Endodermal cell (in vitro differentiated cells): ENCODE measurements at regions not wholly inside any gene's neighbourhood (a gene's known extent, or its start where the extent isn't known, plus 50 kb on each side); places are given as distances from the start of the nearest gene placed in this dataset.

Source experiments
- DNase-seq: peaks from one replicate; pipeline ENCODE4 v3.0.0-alpha.2; 2017
- H3K27ac ChIP-seq: 2 replicates; pipeline ENCODE4 v1.5.1; 2013; ENCODE audit warnings: mild to moderate bottlenecking, low read depth, low read length, moderate library complexity
- H3K27me3 ChIP-seq: 2 replicates; pipeline ENCODE4 v1.6.1; 2013; ENCODE audit warnings: mild to moderate bottlenecking, low read length, moderate library complexity; ENCODE audit not compliant: insufficient read depth, control insufficient read depth, poor library complexity, severe bottlenecking
- H3K36me3 ChIP-seq: 2 replicates; pipeline ENCODE4 v1.7.0; 2013; ENCODE audit warnings: mild to moderate bottlenecking, low read length, moderate library complexity; ENCODE audit not compliant: control insufficient read depth, insufficient read depth
- H3K4me1 ChIP-seq: one replicate; pipeline ENCODE4 v1.7.0; 2013; ENCODE audit warnings: low read length; ENCODE audit not compliant: control insufficient read depth, insufficient read depth
- H3K4me3 ChIP-seq: 2 replicates; pipeline ENCODE4 v1.5.1; 2013; ENCODE audit warnings: mild to moderate bottlenecking, low read length, moderate library complexity
- H3K9ac ChIP-seq: 2 replicates; pipeline ENCODE4 v1.6.1; 2013; ENCODE audit warnings: mild to moderate bottlenecking, low read length, moderate library complexity; ENCODE audit not compliant: poor library complexity, severe bottlenecking; ENCODE audit errors: extremely low read depth
- H3K9me3 ChIP-seq: 2 replicates; pipeline ENCODE4 v1.6.1; 2013; ENCODE audit warnings: mild to moderate bottlenecking, low read length, moderate library complexity; ENCODE audit not compliant: control insufficient read depth
- H3K27ac Mint-ChIP-seq: 2 replicates; pipeline ENCODE4 v1.8.0; 2020; ENCODE audit warnings: mixed read lengths
- H3K27me3 Mint-ChIP-seq: 2 replicates; pipeline ENCODE4 v1.8.0; 2021; ENCODE audit warnings: mild to moderate bottlenecking, mixed read lengths; ENCODE audit not compliant: insufficient read depth
- H3K36me3 Mint-ChIP-seq: 2 replicates; pipeline ENCODE4 v1.8.0; 2020; ENCODE audit warnings: low read depth, mixed read lengths
- H3K4me1 Mint-ChIP-seq: 2 replicates; pipeline ENCODE4 v1.8.0; 2020; ENCODE audit warnings: mixed read lengths
- H3K4me3 Mint-ChIP-seq: 2 replicates; pipeline ENCODE4 v1.8.0; 2020; ENCODE audit warnings: mild to moderate bottlenecking, moderate library complexity, mixed read lengths
- H3K9me3 Mint-ChIP-seq: 2 replicates; pipeline ENCODE4 v1.8.0; 2020; ENCODE audit warnings: mild to moderate bottlenecking, mixed read lengths
- CTCF ChIP-seq: fragments of 200-600 bp; sonication (generic); conservative IDR thresholded peaks from 2 replicates; pipeline ENCODE4 v1.5.0; 2021; ENCODE audit warnings: antibody characterized with exemption, mild to moderate bottlenecking
- WGBS, 2 experiments: methylation state at CpG; one replicate each; pipeline versions ENCODE4 v1.1.5 to v1.1.7; 2013; ENCODE audit warnings: missing lambda C conversion rate in 2 of 2, mixed read lengths in 1 of 2; ENCODE audit not compliant: insufficient coverage in 1 of 2, insufficient read length in 1 of 2; 5-methylcytosine and 5-hydroxymethylcytosine counted together

GRCh38 chr6:80482056-80482455, 375.6 kb downstream of the BCKDHB start:
- no peaks in the 10 kb centered on the region for H3K9me3 ChIP-seq
- WGBS, 2 experiments = 92 to 100% methylated on average over 1 to 3 of the region's 3 CpGs

GRCh38 chr6:80480421-80481157, 374.1 kb downstream of the BCKDHB start:
- no peaks in the 10 kb centered on the region for H3K27me3 Mint-ChIP-seq
- H3K27ac Mint-ChIP-seq = no peak overlapping the region
- Histone ChIP-seq H3K27me3 (no peaks in the 10 kb centered on the region), H3K4me1 (no peaks in the 10 kb centered on the region), H3K36me3 (no peaks in the 10 kb centered on the region), H3K4me3 (no peak overlapping the region), H3K9me3 (no peaks in the 10 kb centered on the region), H3K9ac (no peak overlapping the region), H3K27ac (no peak overlapping the region)
- no peak for TF ChIP-seq CTCF
- DNase-seq = no peak
- H3K9me3 Mint-ChIP-seq = peaks cover 3% of the 10 kb centered on the region
- no peaks in the 10 kb centered on the region for H3K36me3 Mint-ChIP-seq
- peaks cover 12% of the 10 kb centered on the region for H3K4me1 Mint-ChIP-seq
- no peak overlapping the region for H3K4me3 Mint-ChIP-seq

More at GRCh38 chr6:80482056-80482455, 375.6 kb downstream of the BCKDHB start:
- Histone ChIP-seq H3K27me3 (no peaks in the 10 kb centered on the region), H3K4me1 (no peaks in the 10 kb centered on the region), H3K4me3 (no peak overlapping the region), H3K9ac (no peak overlapping the region), H3K27ac (no peak overlapping the region), H3K36me3 (no peaks in the 10 kb centered on the region)
- Mint-ChIP-seq H3K27me3 (no peaks in the 10 kb centered on the region), H3K9me3 (peaks cover 6% of the 10 kb centered on the region), H3K36me3 (no peaks in the 10 kb centered on the region), H3K4me1 (peaks cover 19% of the 10 kb centered on the region), H3K4me3 (no peak overlapping the region), H3K27ac (no peak overlapping the region)
- no peak for TF ChIP-seq CTCF
- DNase-seq = no peak

- no CpG with 5 or more reads among the region's 1 CpG for WGBS, 2 experiments
- no peak overlapping the region for H3K4me3 ChIP-seq
- no peak overlapping the region for H3K4me3 Mint-ChIP-seq
- TF ChIP-seq CTCF = no peak
- H3K9me3 Mint-ChIP-seq = no peaks in the 10 kb centered on the region
- no peak for DNase-seq
- no peaks in the 10 kb centered on the region for H3K36me3 Mint-ChIP-seq
- H3K36me3 ChIP-seq = no peaks in the 10 kb centered on the region
- H3K9ac ChIP-seq = no peak overlapping the region
- H3K4me1 Mint-ChIP-seq = peaks cover 3% of the 10 kb centered on the region
- no peaks in the 10 kb centered on the region for H3K9me3 ChIP-seq
- no peaks in the 10 kb centered on the region for H3K4me1 ChIP-seq
- H3K27me3 ChIP-seq = no peaks in the 10 kb centered on the region
- H3K27ac Mint-ChIP-seq = no peak overlapping the region
- H3K27ac ChIP-seq = no peak overlapping the region
- no peaks in the 10 kb centered on the region for H3K27me3 Mint-ChIP-seq
These were observed 371.6 kb downstream of the BCKDHB start for GRCh38 chr6:80478030-80478429.
